ENCODE measurements at regions not wholly inside any gene's neighbourhood (a gene's known extent, or its start where the extent isn't known, plus 50 kb on each side); places are given as distances from the start of the nearest gene placed in this dataset.

GRCh38 chr2:177340158-177340557, 52.4 kb upstream of the AGPS start:
- intact Hi-C loops (cut with micrococcal nuclease) = no loop called here

GRCh38 chr2:177342736-177343135, 49.8 kb upstream of the AGPS start:
- intact Hi-C loops (cut with micrococcal nuclease) = no loop called here
